SK-N-SH (cell line): ENCODE measurements at regions not wholly inside any gene's neighbourhood (a gene's known extent, or its start where the extent isn't known, plus 50 kb on each side); places are given as distances from the start of the nearest gene placed in this dataset.

Experiments
- CTCF ChIP-seq: fragments of 200-600 bp; sonication (generic); IDR thresholded peaks from 2 replicates; pipeline ENCODE4 v1.6.1; 2017; ENCODE audit warnings: antibody characterized with exemption, mild to moderate bottlenecking, moderate library complexity
- JUND ChIP-seq: IDR thresholded peaks from 2 replicates; pipeline ENCODE4 v1.4.0; 2012

- TF ChIP-seq CTCF, result no peak
- TF ChIP-seq JUND, result no peak
Observed at GRCh38 chr5:82909771-82910170, 167.4 kb downstream of the TMEM167A start.
